ENCODE measurements at regions not wholly inside any gene's neighbourhood (a gene's known extent, or its start where the extent isn't known, plus 50 kb on each side); places are given as distances from the start of the nearest gene placed in this dataset.
"Not testable (repeated sequence)": the region's sequence is repeated elsewhere in the genome, so short reads cannot be mapped to it uniquely, and the experiment has no call there.

DNA sequence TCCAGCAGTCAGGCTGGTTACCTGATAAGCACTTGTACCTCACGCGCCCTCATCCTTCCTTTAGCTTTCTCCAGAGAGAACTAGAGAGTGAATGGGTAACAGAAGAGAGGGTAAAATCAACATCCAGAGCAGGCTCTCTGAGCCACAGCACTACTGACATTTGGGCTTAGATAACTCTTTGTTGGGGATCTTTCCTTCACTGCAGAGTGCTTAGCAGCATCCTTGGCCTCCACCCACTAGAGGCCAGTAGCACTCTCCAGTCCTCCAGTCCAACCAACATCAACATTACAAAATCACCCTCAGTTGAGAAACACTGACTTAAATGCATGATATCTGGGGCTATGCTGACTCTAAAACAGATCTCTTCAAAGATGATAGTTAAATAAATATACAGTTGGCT, 220.7 kb downstream of the TACR3 start:
- Mint-ChIP-seq H3K9me3 (ENCODE audit: unreplicated experiment) (peaks cover 12% of the 10 kb centered on the region), H3K36me3 (ENCODE audit: unreplicated experiment) (no peaks in the 10 kb centered on the region), H3K27me3 (ENCODE audit: unreplicated experiment) (no peaks in the 10 kb centered on the region), H3K27ac (ENCODE audit: unreplicated experiment) (no peak overlapping the region), H3K4me3 (ENCODE audit: unreplicated experiment) (no peak overlapping the region), H3K4me1 (ENCODE audit: unreplicated experiment) (peaks cover 2% of the 10 kb centered on the region)
- TF ChIP-seq, protein P1, sequence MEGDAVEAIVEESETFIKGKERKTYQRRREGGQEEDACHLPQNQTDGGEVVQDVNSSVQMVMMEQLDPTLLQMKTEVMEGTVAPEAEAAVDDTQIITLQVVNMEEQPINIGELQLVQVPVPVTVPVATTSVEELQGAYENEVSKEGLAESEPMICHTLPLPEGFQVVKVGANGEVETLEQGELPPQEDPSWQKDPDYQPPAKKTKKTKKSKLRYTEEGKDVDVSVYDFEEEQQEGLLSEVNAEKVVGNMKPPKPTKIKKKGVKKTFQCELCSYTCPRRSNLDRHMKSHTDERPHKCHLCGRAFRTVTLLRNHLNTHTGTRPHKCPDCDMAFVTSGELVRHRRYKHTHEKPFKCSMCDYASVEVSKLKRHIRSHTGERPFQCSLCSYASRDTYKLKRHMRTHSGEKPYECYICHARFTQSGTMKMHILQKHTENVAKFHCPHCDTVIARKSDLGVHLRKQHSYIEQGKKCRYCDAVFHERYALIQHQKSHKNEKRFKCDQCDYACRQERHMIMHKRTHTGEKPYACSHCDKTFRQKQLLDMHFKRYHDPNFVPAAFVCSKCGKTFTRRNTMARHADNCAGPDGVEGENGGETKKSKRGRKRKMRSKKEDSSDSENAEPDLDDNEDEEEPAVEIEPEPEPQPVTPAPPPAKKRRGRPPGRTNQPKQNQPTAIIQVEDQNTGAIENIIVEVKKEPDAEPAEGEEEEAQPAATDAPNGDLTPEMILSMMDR (IDR thresholded peaks at IDR 0.05) = no peak
- DNase-seq (ENCODE audit: extremely low spot score, unreplicated experiment) = no peak

DNA sequence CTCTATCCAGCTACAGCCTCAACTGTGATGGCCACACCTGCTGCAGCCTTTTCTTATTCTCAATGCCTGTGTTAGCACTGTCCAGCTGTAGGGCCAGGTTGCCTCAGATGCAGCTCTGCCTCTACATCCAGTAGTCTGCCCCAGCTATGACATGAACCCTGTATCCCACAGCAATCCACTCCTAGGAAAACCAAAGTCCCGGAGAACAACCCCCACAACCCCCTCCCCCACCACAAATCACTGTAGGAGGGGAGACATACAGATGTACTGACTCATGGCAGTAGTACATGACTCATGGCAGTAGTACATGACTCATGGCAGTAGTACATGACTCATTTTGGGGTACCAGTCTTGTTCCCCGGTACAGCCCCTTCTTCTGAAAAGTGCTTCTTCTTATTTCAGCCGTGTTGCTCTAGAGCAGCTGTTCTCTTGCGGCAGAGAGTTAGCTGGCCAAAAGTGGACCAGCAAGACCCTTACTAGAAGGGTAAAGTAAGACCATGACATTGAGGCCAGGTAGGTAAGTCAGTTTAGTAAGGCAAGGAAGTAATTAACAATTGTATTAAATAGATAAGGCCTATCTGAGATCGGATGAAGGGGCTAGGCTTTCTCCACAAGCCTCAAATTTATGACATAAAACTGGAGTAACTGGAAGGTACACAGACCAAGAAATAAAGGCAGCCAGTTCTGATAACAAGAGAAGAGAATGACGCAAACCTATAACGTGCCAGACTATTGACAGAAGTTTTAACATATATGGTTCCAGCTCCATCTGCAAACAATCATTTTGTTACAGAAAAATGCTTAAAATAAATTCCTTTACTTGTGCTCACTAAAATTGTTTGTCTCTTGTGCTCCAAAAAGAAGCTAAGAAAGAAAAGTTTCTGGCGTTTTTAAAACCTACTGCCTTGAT, 221.4 kb downstream of the TACR3 start:
- peaks cover 2% of the 10 kb centered on the region for H3K4me1 Mint-ChIP-seq (ENCODE audit: unreplicated experiment)
- no peak for DNase-seq (ENCODE audit: extremely low spot score, unreplicated experiment)
- H3K4me3 Mint-ChIP-seq (ENCODE audit: unreplicated experiment) = no peak overlapping the region
- TF ChIP-seq, protein P1 (IDR thresholded peaks at IDR 0.05) = no peak
- H3K36me3 Mint-ChIP-seq (ENCODE audit: unreplicated experiment) = no peaks in the 10 kb centered on the region
- no peak overlapping the region for H3K27ac Mint-ChIP-seq (ENCODE audit: unreplicated experiment)
- H3K9me3 Mint-ChIP-seq (ENCODE audit: unreplicated experiment) = peaks cover 12% of the 10 kb centered on the region
- no peaks in the 10 kb centered on the region for H3K27me3 Mint-ChIP-seq (ENCODE audit: unreplicated experiment)

DNA sequence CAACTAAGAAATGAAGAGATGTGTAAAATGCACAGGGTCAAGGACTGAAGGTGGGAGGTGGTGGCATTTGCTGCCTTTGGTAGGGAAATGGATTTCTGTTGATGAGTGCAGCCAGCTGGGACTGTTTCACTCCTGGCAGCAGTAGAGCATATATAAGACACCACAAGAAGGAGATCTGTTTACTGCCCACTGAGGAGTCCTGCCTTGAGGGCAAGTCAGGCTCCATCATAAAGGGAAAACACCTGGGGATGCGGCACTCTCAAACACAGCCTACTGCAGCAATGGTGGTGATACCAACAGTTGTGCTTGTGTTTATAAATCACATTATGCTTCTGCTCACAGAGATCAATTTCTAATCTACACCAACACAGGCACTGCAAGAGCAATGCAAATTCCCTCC, 222.1 kb downstream of the TACR3 start:
- Mint-ChIP-seq H3K9me3 (ENCODE audit: unreplicated experiment) (peaks cover 12% of the 10 kb centered on the region), H3K4me1 (ENCODE audit: unreplicated experiment) (peaks cover 2% of the 10 kb centered on the region), H3K27me3 (ENCODE audit: unreplicated experiment) (no peaks in the 10 kb centered on the region), H3K36me3 (ENCODE audit: unreplicated experiment) (no peaks in the 10 kb centered on the region), H3K4me3 (ENCODE audit: unreplicated experiment) (no peak overlapping the region), H3K27ac (ENCODE audit: unreplicated experiment) (no peak overlapping the region)
- TF ChIP-seq, protein P1 (IDR thresholded peaks at IDR 0.05) = no peak
- no peak for DNase-seq (ENCODE audit: extremely low spot score, unreplicated experiment)

DNA sequence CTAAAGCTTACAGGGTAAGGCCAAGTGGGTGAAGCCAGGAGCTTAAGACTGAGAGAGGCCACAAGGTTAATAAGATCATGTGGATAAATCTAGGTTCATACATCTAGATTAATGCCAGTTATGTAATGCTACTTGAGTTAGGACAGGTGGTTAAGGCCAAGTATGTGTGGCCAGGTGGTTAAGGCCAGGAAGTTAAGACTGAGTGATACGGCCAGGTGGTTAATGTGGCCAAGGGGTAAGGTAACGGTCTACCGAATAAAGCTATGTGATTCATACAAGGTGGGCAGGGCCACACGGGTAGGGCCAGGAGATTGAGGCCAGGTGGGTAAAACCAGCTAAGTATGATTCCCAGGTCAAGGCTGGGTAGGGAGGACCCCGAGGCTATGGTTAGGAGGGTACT, 223.0 kb downstream of the TACR3 start:
- no peaks in the 10 kb centered on the region for H3K27me3 Mint-ChIP-seq (ENCODE audit: unreplicated experiment)
- no peaks in the 10 kb centered on the region for H3K36me3 Mint-ChIP-seq (ENCODE audit: unreplicated experiment)
- TF ChIP-seq, protein P1 (IDR thresholded peaks at IDR 0.05) = no peak
- peaks cover 2% of the 10 kb centered on the region for H3K4me1 Mint-ChIP-seq (ENCODE audit: unreplicated experiment)
- peaks cover 12% of the 10 kb centered on the region for H3K9me3 Mint-ChIP-seq (ENCODE audit: unreplicated experiment)
- DNase-seq (ENCODE audit: extremely low spot score, unreplicated experiment) = no peak
- no peak overlapping the region for H3K27ac Mint-ChIP-seq (ENCODE audit: unreplicated experiment)
- no peak overlapping the region for H3K4me3 Mint-ChIP-seq (ENCODE audit: unreplicated experiment)

DNA sequence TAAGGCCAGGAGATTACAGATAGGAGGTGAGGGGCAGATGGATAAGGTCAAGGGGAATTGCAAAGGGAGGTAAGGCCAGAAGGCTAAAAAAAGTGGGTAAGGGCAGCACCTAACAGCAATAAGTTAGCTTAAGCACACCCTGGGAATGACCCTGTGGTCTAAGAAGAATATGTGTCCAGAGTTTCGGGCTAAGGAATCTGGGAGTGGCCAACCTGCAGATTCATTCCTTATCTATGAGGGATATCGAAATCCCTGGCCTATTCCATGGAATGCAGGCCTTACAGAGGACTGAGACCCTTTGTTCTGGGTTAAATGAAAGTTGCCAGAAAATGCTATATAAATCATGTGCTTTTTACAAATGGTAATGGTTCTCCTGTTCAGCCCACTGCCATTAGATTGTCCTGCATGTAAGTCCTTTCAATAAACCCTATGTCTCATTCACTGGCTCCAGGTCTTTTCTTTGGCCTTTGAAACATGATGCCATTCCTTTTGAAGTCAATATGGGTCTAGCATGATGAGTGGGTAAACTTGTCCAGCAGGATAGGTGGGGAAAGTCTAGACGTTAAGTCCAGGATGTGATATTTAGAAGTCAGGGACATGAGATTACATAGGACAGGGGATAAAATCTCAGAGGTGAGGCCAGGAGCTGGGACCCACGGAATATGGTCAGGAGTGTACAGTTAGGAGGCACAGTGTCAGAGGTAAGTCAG, 226.2 kb downstream of the TACR3 start:
- TF ChIP-seq, protein P1 (IDR thresholded peaks at IDR 0.05) = no peak
- DNase-seq (ENCODE audit: extremely low spot score, unreplicated experiment) = no peak
- Mint-ChIP-seq H3K27me3 (ENCODE audit: unreplicated experiment) (no peaks in the 10 kb centered on the region), H3K27ac (ENCODE audit: unreplicated experiment) (no peak overlapping the region), H3K4me3 (ENCODE audit: unreplicated experiment) (no peak overlapping the region), H3K4me1 (ENCODE audit: unreplicated experiment) (peaks cover 2% of the 10 kb centered on the region), H3K9me3 (ENCODE audit: unreplicated experiment) (no peaks in the 10 kb centered on the region), H3K36me3 (ENCODE audit: unreplicated experiment) (no peaks in the 10 kb centered on the region)

DNA sequence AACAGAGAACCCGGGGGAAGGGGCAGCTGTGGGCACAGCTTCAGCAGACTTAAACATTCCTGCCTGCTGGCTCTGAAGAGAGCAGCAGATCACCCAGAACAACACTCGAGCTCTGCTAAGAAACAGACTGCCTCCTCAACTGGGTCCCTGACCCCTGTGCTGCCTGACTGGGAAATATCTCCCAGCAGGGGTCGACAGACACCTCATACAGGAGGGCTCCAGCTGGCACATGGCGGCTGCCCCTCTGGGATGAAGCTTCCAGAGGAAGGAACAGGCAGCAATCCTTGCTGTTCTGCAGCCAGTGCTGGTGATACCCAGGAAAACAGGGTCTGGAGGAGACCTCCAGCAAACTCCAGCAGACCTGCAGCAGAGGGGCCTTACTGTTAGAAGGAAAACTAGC, 234.5 kb downstream of the TACR3 start:
- H3K4me3 Mint-ChIP-seq (ENCODE audit: unreplicated experiment); DNase-seq (ENCODE audit: extremely low spot score, unreplicated experiment); H3K27me3 Mint-ChIP-seq (ENCODE audit: unreplicated experiment); H3K36me3 Mint-ChIP-seq (ENCODE audit: unreplicated experiment); H3K4me1 Mint-ChIP-seq (ENCODE audit: unreplicated experiment); H3K27ac Mint-ChIP-seq (ENCODE audit: unreplicated experiment): not testable (repeated sequence)
- peaks cover 27% of the 10 kb centered on the region for H3K9me3 Mint-ChIP-seq (ENCODE audit: unreplicated experiment)

Measured in osteocyte (in vitro differentiated cells).